GM23338 (cell line): ENCODE measurements at regions not wholly inside any gene's neighbourhood (a gene's known extent, or its start where the extent isn't known, plus 50 kb on each side); places are given as distances from the start of the nearest gene placed in this dataset.

Experiments used
- ATAC-seq: fragments of 200-7000 bp; cut with Tn5 transposase; 3 replicates; pipeline ENCODE4 v1.9.1; 2020
- DNase-seq: peaks from one replicate; pipeline ENCODE4 v3.0.0-alpha.2; 2015; ENCODE audit warnings: low spot score
- H2AFZ ChIP-seq: fragments of 200-600 bp; sonication (generic); 2 replicates; pipeline ENCODE4 v1.8.0; 2016; ENCODE audit warnings: antibody characterized with exemption, mild to moderate bottlenecking, moderate library complexity
- H3F3A ChIP-seq: fragments of 200-600 bp; sonication (generic); replicated peaks from 2 replicates; pipeline ENCODE4 v1.8.0; 2017; ENCODE audit warnings: antibody characterized with exemption, mixed run types, low read depth
- H3K27ac ChIP-seq: fragments of 200-600 bp; sonication (generic); 2 replicates; pipeline ENCODE4 v1.6.1; 2016; ENCODE audit warnings: low read depth
- H3K27me3 ChIP-seq: fragments of 200-600 bp; sonication (generic); 2 replicates; pipeline ENCODE4 v1.8.0; 2016; ENCODE audit warnings: mild to moderate bottlenecking, mixed run types, moderate library complexity; ENCODE audit not compliant: insufficient read depth
- H3K36me3 ChIP-seq: fragments of 200-600 bp; sonication (generic); 2 replicates; pipeline ENCODE4 v1.8.0; 2016; ENCODE audit warnings: mild to moderate bottlenecking; ENCODE audit not compliant: insufficient read depth
- H3K4me1 ChIP-seq: fragments of 200-600 bp; sonication (generic); 2 replicates; pipeline ENCODE4 v1.8.0; 2016; ENCODE audit warnings: mild to moderate bottlenecking, moderate library complexity; ENCODE audit not compliant: insufficient read depth
- H3K4me2 ChIP-seq: fragments of 200-600 bp; sonication (generic); 2 replicates; pipeline ENCODE4 v1.7.1; 2017; ENCODE audit warnings: mixed run types
- H3K4me3 ChIP-seq: fragments of 200-600 bp; sonication (generic); 2 replicates; pipeline ENCODE4 v1.6.1; 2016; ENCODE audit warnings: mixed run types
- H3K79me2 ChIP-seq: fragments of 200-600 bp; sonication (generic); replicated peaks from 2 replicates; pipeline ENCODE4 v1.8.0; 2017; ENCODE audit warnings: mild to moderate bottlenecking; ENCODE audit not compliant: insufficient read depth
- H3K9me2 ChIP-seq: fragments of 200-600 bp; sonication (generic); 2 replicates; pipeline ENCODE4 v1.8.0; 2017; ENCODE audit not compliant: insufficient read depth
- H4K20me1 ChIP-seq: fragments of 200-600 bp; sonication (generic); replicated peaks from 2 replicates; pipeline ENCODE4 v1.8.0; 2017; ENCODE audit warnings: mild to moderate bottlenecking; ENCODE audit not compliant: insufficient read depth
- H3K27ac Mint-ChIP-seq: 2 replicates; pipeline ENCODE4 v1.8.0; 2020; ENCODE audit warnings: inconsistent platforms, mild to moderate bottlenecking, moderate library complexity, mixed read lengths
- H3K27me3 Mint-ChIP-seq: 3 replicates; pipeline ENCODE4 v1.8.0; 2022; ENCODE audit warnings: low read depth, mild to moderate bottlenecking, moderate library complexity, mixed read lengths, inconsistent platforms; ENCODE audit not compliant: insufficient read depth, poor library complexity
- H3K36me3 Mint-ChIP-seq: 3 replicates; pipeline ENCODE4 v1.8.0; 2021; ENCODE audit warnings: low read depth, mild to moderate bottlenecking, inconsistent platforms, moderate library complexity, mixed read lengths
- H3K4me1 Mint-ChIP-seq: 3 replicates; pipeline ENCODE4 v1.8.0; 2020; ENCODE audit warnings: mild to moderate bottlenecking, inconsistent platforms, mixed read lengths
- H3K4me3 Mint-ChIP-seq: 3 replicates; pipeline ENCODE4 v1.8.0; 2021; ENCODE audit warnings: moderate library complexity, mild to moderate bottlenecking, inconsistent platforms, mixed read lengths
- H3K9me3 Mint-ChIP-seq: 3 replicates; pipeline ENCODE4 v1.8.0; 2020; ENCODE audit warnings: moderate library complexity, mild to moderate bottlenecking, inconsistent platforms, mixed read lengths
- EZH2 ChIP-seq: fragments of 200-600 bp; sonication (generic); IDR thresholded peaks from one replicate; pipeline ENCODE4 v1.8.0; 2017; ENCODE audit warnings: antibody characterized with exemption, mild to moderate bottlenecking, low read depth; ENCODE audit not compliant: unreplicated experiment
- EZH2phosphoT487 ChIP-seq: fragments of 200-600 bp; sonication (generic); IDR thresholded peaks from one replicate; pipeline ENCODE4 v1.8.1; 2018; ENCODE audit warnings: antibody characterized with exemption; ENCODE audit not compliant: unreplicated experiment
- JUNB ChIP-seq: IDR thresholded peaks from one replicate; pipeline ENCODE4 v1.6.1; 2016; ENCODE audit warnings: antibody characterized with exemption; ENCODE audit not compliant: unreplicated experiment
- POLR2AphosphoS5 ChIP-seq: IDR thresholded peaks from 2 replicates; pipeline ENCODE4 v1.6.1; 2016; ENCODE audit warnings: antibody characterized with exemption, low read depth
- REST ChIP-seq: IDR thresholded peaks from one replicate; pipeline ENCODE4 v1.6.1; 2018; ENCODE audit warnings: antibody characterized with exemption; ENCODE audit not compliant: unreplicated experiment
- STAT1 ChIP-seq: IDR thresholded peaks from one replicate; pipeline ENCODE4 v1.6.1; 2016; ENCODE audit warnings: antibody characterized with exemption; ENCODE audit not compliant: unreplicated experiment
- ZNF114 ChIP-seq: fragments of 250-450 bp; sonication (Bioruptor Pico); IDR thresholded peaks from 2 replicates; pipeline ENCODE4 v1.5.0; 2020; ENCODE audit warnings: mild to moderate bottlenecking, moderate library complexity
- ZNF462 ChIP-seq: fragments of 250-450 bp; sonication (Bioruptor Pico); IDR thresholded peaks from 2 replicates; pipeline ENCODE4 v1.5.0; 2020; ENCODE audit warnings: mild to moderate bottlenecking, moderate library complexity

GRCh38 chr5:158477214-158477613, 618.3 kb upstream of the CLINT1 start:
- no peak for TF ChIP-seq POLR2AphosphoS5
- TF ChIP-seq ZNF114 (CRISPR knock-in tag), result no peak
- TF ChIP-seq REST, result no peak
- no peak for TF ChIP-seq STAT1
- no peak for TF ChIP-seq EZH2phosphoT487
- TF ChIP-seq JUNB, result no peak
- no peak for TF ChIP-seq ZNF462 (CRISPR knock-in tag)
- no peak for TF ChIP-seq EZH2
- no peak overlapping the region for H3K27ac Mint-ChIP-seq
- H3K27ac ChIP-seq, result no peak overlapping the region
- no peaks in the 10 kb centered on the region for H3K79me2 ChIP-seq
- H3K27me3 ChIP-seq, result no peaks in the 10 kb centered on the region
- H3K9me2 ChIP-seq, result peaks cover 4% of the 10 kb centered on the region; the same call in 1 of the 2 replicates
- ATAC-seq (no peak), DNase-seq (no peak)
- no peaks in the 10 kb centered on the region for H3K4me1 Mint-ChIP-seq
- H3K9me3 Mint-ChIP-seq, result no peaks in the 10 kb centered on the region; the same call in 1 of the 3 replicates
- no peaks in the 10 kb centered on the region for H3K36me3 Mint-ChIP-seq
- H3K4me3 Mint-ChIP-seq, result no peak overlapping the region
- H3K27me3 Mint-ChIP-seq, result peaks cover 2% of the 10 kb centered on the region
- H2AFZ ChIP-seq, result no peak overlapping the region
- no peaks in the 10 kb centered on the region for H3K4me1 ChIP-seq
- H3K4me2 ChIP-seq, result no peak overlapping the region
- H3F3A ChIP-seq, result no peaks in the 10 kb centered on the region
- H3K4me3 ChIP-seq, result no peak overlapping the region
- no peaks in the 10 kb centered on the region; the same call in 1 of the 2 replicates for H3K36me3 ChIP-seq
- no peaks in the 10 kb centered on the region for H4K20me1 ChIP-seq
